ENCODE measurements at regions not wholly inside any gene's neighbourhood (a gene's known extent, or its start where the extent isn't known, plus 50 kb on each side); places are given as distances from the start of the nearest gene placed in this dataset.

DNA sequence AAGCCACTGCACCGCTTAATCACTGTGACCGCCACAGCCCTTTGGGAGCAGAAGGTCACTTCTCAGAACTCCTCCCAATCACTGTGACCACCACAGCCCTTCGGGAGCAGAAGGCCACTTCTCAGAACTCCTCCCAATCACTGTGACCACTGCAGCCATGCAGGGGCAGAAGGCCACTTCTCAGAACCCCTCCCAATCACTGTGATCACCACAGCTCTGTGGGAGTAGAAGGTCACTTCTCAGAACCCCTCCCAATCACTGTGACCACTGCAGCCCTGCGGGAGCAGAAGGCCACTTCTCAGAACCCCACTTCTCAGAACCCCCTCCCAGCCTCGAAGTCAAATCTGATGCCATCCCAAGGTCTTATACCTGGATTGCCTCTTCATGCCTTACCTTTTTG is 56.8 kb upstream of the DAPL1 start:
- TF ChIP-seq, protein P1, sequence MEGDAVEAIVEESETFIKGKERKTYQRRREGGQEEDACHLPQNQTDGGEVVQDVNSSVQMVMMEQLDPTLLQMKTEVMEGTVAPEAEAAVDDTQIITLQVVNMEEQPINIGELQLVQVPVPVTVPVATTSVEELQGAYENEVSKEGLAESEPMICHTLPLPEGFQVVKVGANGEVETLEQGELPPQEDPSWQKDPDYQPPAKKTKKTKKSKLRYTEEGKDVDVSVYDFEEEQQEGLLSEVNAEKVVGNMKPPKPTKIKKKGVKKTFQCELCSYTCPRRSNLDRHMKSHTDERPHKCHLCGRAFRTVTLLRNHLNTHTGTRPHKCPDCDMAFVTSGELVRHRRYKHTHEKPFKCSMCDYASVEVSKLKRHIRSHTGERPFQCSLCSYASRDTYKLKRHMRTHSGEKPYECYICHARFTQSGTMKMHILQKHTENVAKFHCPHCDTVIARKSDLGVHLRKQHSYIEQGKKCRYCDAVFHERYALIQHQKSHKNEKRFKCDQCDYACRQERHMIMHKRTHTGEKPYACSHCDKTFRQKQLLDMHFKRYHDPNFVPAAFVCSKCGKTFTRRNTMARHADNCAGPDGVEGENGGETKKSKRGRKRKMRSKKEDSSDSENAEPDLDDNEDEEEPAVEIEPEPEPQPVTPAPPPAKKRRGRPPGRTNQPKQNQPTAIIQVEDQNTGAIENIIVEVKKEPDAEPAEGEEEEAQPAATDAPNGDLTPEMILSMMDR (conservative IDR thresholded peaks at IDR 0.05; ENCODE audit: low read length): no peak
- TF ChIP-seq EZH2phosphoT487 (IDR thresholded peaks at IDR 0.05; ENCODE audit: borderline replicate concordance): no peak
